ENCODE measurements at regions not wholly inside any gene's neighbourhood (a gene's known extent, or its start where the extent isn't known, plus 50 kb on each side); places are given as distances from the start of the nearest gene placed in this dataset.
"Not testable (repeated sequence)": the region's sequence is repeated elsewhere in the genome, so short reads cannot be mapped to it uniquely, and the experiment has no call there.

DNA sequence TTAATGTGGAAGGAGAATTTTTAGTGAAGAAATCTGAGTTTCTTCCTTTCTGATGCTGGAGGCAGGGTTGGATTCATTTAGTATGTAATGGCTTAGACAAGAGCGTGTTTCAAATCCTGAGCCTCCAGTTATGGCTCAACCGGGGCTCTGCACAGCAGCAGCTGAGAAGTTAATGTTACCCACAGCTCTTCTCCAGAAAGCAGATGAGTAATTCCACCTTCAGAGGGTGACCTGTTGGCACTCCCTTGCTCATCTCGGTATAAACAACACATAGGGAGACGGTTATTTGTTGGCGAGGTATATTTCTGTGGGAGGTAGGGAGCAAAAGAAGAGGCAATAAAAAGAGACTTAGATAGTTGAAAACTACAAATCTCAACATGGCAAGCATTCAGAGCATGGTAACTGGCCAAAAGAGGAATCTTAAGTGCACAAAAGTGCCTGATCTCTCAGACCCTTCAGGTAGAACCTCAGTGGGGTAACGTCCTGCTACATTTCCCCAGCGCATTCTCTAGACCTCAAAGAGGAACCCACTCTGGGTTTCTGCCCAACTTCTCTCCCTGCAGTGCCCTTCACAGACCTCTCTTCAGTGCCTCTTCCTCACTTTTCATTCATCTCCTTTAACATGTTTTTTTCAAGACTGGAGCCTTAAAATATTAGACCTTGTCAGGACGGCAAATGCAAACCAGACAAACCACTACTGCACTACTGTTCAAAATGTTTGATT, 417.5 kb upstream of the ADAMTSL1 start:
- peak overlapping the region in 1 of 3 donors; percentile 51 for H3K27ac Mint-ChIP-seq
- H3K4me1 Mint-ChIP-seq = no peaks in the 10 kb centered on the region
- no peak overlapping the region for H3K4me3 Mint-ChIP-seq
- peaks cover 5% of the 10 kb centered on the region for H3K27me3 Mint-ChIP-seq
- no peaks in the 10 kb centered on the region for H3K36me3 Mint-ChIP-seq
- H3K9me3 Mint-ChIP-seq = peaks cover 0 to 3% (median 1%) of the 10 kb centered on the region in 3 donors

DNA sequence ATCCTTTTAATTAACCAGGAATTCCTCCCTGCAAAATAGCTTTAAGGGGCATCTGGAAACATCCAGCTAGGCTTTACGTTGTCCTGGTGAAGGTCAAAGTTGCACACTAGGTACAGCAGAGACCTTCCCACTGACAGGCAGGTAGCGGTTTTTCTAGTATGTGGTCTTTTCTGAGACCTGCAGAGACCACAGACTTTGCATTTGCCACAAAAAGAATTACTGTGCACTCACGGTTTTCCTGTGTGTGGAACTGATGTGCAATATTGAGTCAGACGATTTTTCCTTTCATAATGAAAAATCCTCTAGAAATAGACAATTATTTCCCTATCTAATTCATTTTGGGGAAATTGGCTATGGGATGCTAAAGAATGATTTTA, 417.0 kb upstream of the ADAMTSL1 start:
- H3K36me3 Mint-ChIP-seq = no peaks in the 10 kb centered on the region
- H3K27me3 Mint-ChIP-seq = peaks cover 5% of the 10 kb centered on the region
- peak overlapping the region in 1 of 3 donors; percentile 51 for H3K27ac Mint-ChIP-seq
- H3K4me3 Mint-ChIP-seq = no peak overlapping the region
- H3K9me3 Mint-ChIP-seq = peaks cover 0 to 3% (median 1%) of the 10 kb centered on the region in 3 donors
- H3K4me1 Mint-ChIP-seq = no peaks in the 10 kb centered on the region

DNA sequence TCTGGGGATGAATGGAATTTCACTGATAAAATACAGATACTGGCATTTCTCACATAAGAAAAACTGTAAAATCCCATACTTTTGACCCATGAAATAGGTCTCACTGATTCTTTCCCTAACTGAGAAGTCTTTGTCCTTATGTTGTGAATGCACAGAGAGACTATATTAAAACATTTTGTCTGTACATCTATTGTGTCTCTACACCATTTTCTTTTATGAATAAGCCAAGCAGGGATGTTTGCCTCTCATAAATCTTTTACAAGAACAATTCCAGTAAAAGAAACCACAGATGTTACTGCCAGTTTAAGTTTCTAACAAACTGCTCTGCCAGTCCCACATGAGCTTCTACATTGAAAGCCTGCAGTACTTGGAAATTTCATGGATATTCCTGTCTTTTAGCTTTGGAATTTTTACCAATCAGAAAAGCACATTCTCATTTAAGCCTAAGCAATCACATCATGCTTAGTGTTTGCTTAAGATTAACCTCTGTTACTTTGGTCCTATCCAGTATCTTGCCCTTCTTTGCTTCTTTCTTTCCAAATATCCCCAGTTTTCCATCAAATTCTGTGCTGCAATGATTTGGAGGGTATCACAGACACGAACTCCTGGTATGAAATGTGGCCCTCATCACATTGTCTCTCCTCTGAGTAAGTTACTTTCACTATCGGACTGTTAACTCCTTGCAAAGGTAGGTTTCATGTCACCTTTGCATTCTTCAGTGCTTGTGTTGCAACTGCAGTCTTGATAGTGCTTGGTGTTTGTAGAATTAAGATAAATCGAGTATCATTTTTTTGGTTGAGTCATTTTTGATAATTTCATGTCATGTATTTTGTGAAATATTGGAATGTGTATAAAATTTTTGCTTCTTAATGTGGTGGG, 415.1 kb upstream of the ADAMTSL1 start:
- H3K4me3 Mint-ChIP-seq = no peak overlapping the region
- no peaks in the 10 kb centered on the region for H3K36me3 Mint-ChIP-seq
- H3K4me1 Mint-ChIP-seq = no peaks in the 10 kb centered on the region
- peaks cover 5% of the 10 kb centered on the region for H3K27me3 Mint-ChIP-seq
- H3K27ac Mint-ChIP-seq = no peak overlapping the region
- H3K9me3 Mint-ChIP-seq = peaks cover 0 to 1% (median under 1%) of the 10 kb centered on the region in 3 donors

DNA sequence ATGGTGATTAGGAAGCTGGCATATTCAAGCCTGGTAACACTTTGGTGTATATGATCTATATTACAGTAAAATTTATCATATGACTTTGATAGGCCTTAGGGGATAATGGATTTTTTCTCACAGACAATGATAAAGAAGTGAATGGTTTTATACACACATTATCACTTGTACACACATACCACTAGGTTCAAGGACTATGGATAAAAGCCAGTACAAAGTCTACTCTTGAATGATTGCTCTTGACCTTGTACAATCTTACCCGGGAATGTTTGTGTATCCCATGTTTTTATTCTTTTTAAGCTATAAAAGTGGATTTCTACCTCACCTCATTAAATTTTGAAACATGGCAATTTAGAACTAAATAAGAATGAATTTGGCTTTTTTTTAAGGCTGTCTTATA, 414.5 kb upstream of the ADAMTSL1 start:
- Mint-ChIP-seq H3K27ac (no peak overlapping the region), H3K27me3 (peaks cover 7% of the 10 kb centered on the region), H3K4me3 (no peak overlapping the region), H3K9me3 (peaks cover 0 to 4% (median 3%) of the 10 kb centered on the region in 3 donors), H3K36me3 (no peaks in the 10 kb centered on the region), H3K4me1 (no peaks in the 10 kb centered on the region)

DNA sequence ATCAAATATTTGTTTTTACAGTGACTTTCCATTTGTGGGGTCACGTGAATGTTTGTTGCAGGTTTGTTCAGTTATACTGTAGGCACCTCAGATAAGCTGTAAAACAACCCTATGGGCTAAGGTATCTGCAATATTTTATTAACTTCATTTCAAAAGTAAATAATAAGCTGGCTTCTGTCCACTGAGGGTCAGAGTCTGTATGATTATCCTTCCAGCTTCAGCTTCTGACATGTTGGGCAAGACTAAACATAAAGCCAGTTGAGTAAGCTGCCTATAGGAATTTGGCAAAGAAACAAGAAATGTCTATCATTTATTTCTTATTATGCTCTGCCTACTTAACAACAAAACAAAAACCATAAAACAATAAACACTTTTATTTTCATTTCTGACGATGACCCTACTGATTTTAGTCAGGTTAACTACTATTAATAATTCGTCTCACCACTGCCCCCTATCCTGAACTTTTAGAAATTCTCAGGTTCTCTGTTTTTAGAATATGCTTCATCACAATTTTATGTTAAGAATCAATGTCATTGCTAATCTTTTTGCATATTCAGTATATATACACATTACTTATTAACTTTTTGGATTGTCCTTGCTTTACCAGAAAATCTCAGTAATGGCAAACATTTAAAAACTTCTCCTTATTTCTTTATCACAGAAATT, 413.6 kb upstream of the ADAMTSL1 start:
- H3K27me3 Mint-ChIP-seq = peaks cover 7% of the 10 kb centered on the region
- H3K36me3 Mint-ChIP-seq = no peaks in the 10 kb centered on the region
- H3K4me3 Mint-ChIP-seq = no peak overlapping the region
- H3K9me3 Mint-ChIP-seq = peaks cover 0 to 4% (median 3%) of the 10 kb centered on the region in 3 donors
- no peak overlapping the region for H3K27ac Mint-ChIP-seq
- no peaks in the 10 kb centered on the region for H3K4me1 Mint-ChIP-seq

DNA sequence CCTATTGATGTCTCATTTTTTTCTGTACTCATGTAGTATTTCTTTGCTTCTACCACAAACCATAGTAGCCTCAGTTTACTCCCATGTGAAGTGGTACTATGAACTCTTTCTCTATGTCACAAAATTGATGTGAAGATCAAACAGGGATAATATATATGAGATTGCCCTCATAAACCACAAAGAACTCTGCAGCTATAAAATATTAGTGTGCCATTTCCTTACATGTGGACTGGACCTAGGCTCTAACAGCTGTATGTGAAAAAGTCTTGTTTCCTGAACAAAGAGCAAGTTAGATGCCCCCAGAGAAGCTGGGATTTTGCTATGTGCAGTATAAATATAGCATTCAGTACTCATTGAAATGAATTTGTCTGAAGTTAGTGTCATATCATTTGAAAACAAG, 412.6 kb upstream of the ADAMTSL1 start:
- peaks cover 0 to 3% (median 2%) of the 10 kb centered on the region in 3 donors for H3K9me3 Mint-ChIP-seq
- no peaks in the 10 kb centered on the region for H3K36me3 Mint-ChIP-seq
- peaks cover 7% of the 10 kb centered on the region for H3K27me3 Mint-ChIP-seq
- H3K4me1 Mint-ChIP-seq = no peaks in the 10 kb centered on the region
- no peak overlapping the region for H3K4me3 Mint-ChIP-seq
- no peak overlapping the region for H3K27ac Mint-ChIP-seq

DNA sequence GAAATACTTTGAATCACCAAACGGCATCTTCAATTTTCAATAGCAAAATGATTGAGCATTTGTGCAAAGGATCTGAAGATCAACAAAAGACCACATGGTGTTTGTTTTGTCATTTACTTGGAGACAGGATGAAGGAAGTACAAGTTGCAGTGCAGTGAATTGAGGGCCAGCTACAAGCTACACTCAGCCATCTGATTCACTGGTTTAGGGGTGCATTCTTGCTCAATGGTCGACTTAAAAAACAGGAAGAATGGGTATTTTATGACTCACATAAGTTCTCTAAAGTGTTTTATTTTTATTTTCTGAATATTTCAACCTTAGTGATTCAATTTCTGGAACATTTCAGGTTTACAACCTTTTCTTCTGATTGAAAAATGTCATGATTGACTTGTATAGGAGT, 412.1 kb upstream of the ADAMTSL1 start:
- no peak overlapping the region for H3K4me3 Mint-ChIP-seq
- H3K4me1 Mint-ChIP-seq = no peaks in the 10 kb centered on the region
- peaks cover 0 to 3% (median 3%) of the 10 kb centered on the region in 3 donors for H3K9me3 Mint-ChIP-seq
- H3K36me3 Mint-ChIP-seq = no peaks in the 10 kb centered on the region
- H3K27me3 Mint-ChIP-seq = peaks cover 5% of the 10 kb centered on the region
- no peak overlapping the region for H3K27ac Mint-ChIP-seq

DNA sequence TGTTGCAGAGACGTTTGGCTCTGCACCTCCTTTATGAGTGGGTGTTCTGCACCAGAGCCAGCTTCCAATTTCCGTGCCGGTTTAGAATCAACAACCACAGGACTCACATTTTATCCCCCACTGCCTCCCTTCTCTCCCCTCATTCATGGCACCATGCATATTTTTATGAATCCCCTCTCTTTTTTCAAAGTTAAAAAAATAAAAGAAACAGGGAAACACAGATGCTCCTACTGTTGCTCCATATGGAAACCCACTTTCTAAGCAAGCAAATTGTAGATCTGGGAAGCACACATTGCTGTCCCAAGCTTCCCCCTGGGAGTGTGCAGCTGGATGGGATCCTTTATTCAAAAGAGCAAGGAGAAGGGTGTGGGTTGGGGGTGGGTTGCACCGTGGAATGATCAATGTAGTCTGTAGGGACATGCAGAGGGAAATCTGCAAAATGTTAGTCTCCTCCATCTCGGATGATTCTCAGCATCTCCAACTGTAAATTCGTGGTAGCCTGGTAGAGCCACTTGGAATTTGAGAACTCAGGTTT, 410.0 kb upstream of the ADAMTSL1 start:
- H3K27ac Mint-ChIP-seq = no peak overlapping the region
- no peak overlapping the region for H3K4me3 Mint-ChIP-seq
- no peaks in the 10 kb centered on the region for H3K36me3 Mint-ChIP-seq
- peaks cover 5% of the 10 kb centered on the region for H3K27me3 Mint-ChIP-seq
- H3K4me1 Mint-ChIP-seq = no peaks in the 10 kb centered on the region
- peaks cover 0 to 3% (median 3%) of the 10 kb centered on the region in 3 donors for H3K9me3 Mint-ChIP-seq

DNA sequence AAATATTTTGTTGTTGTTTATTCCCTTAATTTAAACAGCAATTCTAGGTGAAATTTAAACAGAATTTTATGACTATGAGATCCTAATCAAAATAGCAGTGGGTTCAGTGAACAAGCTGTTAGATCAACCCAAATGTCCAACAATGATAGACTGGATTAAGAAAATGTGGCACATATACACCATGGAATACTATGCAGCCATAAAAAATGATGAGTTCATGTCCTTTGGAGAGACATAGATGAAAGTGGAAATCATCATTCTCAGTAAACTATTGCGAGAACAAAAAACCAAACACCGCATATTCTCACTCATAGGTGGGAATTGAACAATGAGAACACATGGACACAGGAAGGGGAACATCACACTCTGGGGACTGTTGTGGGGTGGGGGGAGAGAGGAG, 407.3 kb upstream of the ADAMTSL1 start:
- H3K4me1 Mint-ChIP-seq, H3K27ac Mint-ChIP-seq, H3K9me3 Mint-ChIP-seq, H3K36me3 Mint-ChIP-seq, H3K27me3 Mint-ChIP-seq, H3K4me3 Mint-ChIP-seq: not testable (repeated sequence)

DNA sequence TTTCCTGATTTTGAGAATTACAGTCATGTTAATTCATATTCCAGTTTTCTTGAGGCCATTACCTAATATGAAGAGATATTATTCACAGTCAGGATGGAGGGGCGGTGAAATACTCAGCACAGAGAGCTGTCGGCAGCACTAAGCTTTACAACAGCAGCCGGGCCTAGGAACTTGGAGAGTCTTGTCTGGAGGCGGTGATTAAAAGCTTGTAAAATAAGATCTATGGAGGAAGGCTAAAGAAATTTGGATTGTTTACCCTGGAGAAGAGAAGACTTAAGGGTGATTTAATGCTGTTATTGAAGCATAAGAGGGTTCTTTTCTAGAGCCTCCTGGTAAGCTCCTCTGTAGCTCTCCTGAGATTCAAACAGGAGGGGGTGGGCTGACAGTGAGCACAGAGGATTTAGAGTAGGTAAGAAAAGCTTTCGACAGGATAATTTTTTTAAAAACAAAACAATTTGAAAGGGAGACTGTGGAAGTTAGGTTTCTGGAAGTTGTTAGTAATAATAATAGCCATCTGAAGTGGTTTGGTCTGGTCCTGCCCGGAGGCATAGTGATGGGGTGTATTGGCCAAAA, 406.3 kb upstream of the ADAMTSL1 start:
- Mint-ChIP-seq H3K4me3 (no peak overlapping the region), H3K9me3 (peaks cover 0 to 3% (median 3%) of the 10 kb centered on the region in 3 donors), H3K4me1 (no peaks in the 10 kb centered on the region), H3K36me3 (no peaks in the 10 kb centered on the region), H3K27ac (no peak overlapping the region), H3K27me3 (peaks cover 3% of the 10 kb centered on the region)

DNA sequence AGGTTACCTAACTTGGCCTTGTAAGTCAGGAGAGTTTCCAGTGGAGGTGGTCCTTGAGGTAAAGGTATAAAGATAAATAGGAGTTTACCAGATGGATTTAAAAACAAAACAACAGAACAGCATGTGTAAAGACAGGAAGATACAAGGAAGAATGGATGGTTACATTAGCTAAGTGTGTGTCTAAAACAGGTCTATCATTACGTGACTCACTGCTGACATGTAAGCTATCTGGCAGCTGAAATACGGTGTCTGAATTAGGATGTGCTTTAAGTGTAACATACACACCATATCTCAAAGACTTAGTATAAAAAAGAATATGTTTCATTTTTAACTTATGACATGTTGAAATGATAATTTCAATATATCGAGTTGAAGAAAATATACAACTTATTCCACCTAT, 405.1 kb upstream of the ADAMTSL1 start:
- Mint-ChIP-seq H3K27ac (no peak overlapping the region), H3K36me3 (no peaks in the 10 kb centered on the region), H3K9me3 (peaks cover 0 to 3% (median 1%) of the 10 kb centered on the region in 3 donors), H3K4me1 (no peaks in the 10 kb centered on the region), H3K4me3 (no peak overlapping the region), H3K27me3 (peaks cover 1% of the 10 kb centered on the region)

DNA sequence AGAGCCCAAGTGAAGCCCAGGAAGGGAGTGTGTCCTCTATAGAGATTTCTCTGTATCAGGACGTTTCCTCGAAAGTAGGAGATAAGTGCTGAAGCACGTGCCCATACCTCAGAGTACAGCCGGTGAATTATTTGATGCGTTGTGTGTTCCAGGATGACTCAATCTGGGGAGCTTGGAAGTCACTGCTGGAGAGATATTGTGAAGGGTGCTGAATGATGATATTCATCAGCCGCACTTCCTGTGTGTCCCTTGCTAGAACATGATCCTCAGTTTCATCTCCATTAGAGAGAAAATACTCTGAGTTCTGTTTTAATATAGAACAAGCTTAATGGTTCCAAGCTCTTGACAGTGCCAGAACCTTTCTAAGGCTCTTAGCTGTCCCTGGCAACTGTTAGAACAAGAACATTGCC, 402.3 kb upstream of the ADAMTSL1 start:
- Mint-ChIP-seq H3K27me3 (no peaks in the 10 kb centered on the region), H3K4me3 (no peak overlapping the region), H3K4me1 (no peaks in the 10 kb centered on the region), H3K36me3 (no peaks in the 10 kb centered on the region), H3K9me3 (peaks cover 0 to 1% (median 0%) of the 10 kb centered on the region in 3 donors), H3K27ac (no peak overlapping the region)

DNA sequence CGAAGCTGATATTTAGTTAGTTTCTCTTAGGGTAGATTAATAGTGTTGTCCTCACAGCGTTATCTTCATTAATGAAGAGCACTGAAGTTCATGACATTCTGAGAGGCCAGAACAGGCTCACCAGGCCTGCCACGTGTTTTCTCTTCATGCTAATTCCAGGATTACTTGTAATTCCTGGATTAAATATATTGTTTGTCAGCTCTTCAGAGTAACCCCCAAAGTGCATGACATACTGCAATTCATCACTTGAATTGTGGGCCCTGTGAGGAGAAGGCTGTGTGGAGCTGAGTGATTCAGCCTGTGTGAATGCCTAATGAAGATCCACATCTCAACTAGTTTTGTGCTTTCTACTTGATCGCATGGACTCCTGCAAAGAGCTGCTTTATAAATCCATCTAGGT, 401.0 kb upstream of the ADAMTSL1 start:
- Mint-ChIP-seq H3K4me1 (no peaks in the 10 kb centered on the region), H3K4me3 (no peak overlapping the region), H3K27ac (no peak overlapping the region), H3K36me3 (no peaks in the 10 kb centered on the region), H3K9me3 (peaks cover 0 to 2% (median 0%) of the 10 kb centered on the region in 3 donors), H3K27me3 (no peaks in the 10 kb centered on the region)

DNA sequence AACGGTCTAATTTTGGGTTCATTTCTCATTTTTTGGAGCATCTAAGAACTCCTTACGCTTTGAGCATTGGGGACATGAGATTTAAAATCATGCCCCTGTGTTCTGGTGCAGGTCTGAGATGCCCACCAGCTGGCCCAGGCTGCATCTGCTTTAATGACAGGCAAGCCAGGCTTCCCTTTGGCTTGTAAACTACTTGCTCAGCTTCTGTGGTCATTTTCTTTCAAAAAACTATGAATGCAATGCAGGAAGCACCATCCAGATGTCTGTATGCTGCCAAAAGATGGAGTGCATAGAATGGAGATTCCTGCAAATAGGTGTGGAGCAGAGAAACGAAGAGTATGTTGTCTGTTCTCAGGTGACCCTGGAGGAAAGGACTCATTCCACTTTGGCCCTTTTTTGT, 399.9 kb upstream of the ADAMTSL1 start:
- H3K27ac Mint-ChIP-seq = no peak overlapping the region
- no peaks in the 10 kb centered on the region for H3K27me3 Mint-ChIP-seq

More for the DNA sequence above, 399.9 kb upstream of the ADAMTSL1 start:
- Mint-ChIP-seq H3K9me3 (peaks cover 0 to 2% (median 0%) of the 10 kb centered on the region in 3 donors), H3K4me1 (no peaks in the 10 kb centered on the region), H3K4me3 (no peak overlapping the region), H3K36me3 (no peaks in the 10 kb centered on the region)

Data from IgD-negative memory B cell (primary cell).